ENCODE measurements at regions not wholly inside any gene's neighbourhood (a gene's known extent, or its start where the extent isn't known, plus 50 kb on each side); places are given as distances from the start of the nearest gene placed in this dataset.
A peak's percentile ranks its signal among the peaks of the same experiment; 100 is the strongest.

DNA sequence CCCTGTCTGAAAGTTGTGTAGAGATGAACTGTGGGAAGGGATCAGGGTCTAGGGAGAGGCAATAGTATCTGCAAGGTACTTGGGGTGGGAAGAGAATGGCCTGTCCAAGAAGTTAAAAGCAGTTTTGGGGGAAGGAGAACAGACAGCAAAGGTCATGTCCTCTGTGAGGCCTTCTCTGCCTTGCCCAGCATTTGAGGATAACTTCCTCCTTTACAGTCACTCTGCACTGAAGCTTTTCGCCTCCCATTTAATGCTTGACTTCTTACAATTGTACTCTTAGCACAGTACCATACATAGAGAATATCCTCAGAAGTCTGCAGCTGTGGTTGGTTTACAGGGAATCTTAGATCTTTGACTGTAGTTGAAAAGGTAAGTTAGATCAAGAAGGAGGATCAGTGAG is 121.8 kb upstream of the AP1S2 start:
- intact Hi-C loops (cut with DNase I, micrococcal nuclease), result loop anchor here in 1 of 2 experiments (10.0 kb wide), 1 partner anchor 122 kb away; the partner anchor contains the start of gene AP1S2
- ATAC-seq (no peak), DNase-seq (no peak)
- ChIA-PET CTCF (interaction anchor here (1.0 kb wide), 1 partner anchor 18 kb away, joined by 3 read pairs; no protein-coding TSS in a partner anchor), POLR2A (no interaction called here)
- Mint-ChIP-seq H3K9me3 (ENCODE audit: low read depth) (no peaks in the 10 kb centered on the region), H3K4me1 (peaks cover 4% of the 10 kb centered on the region), H3K27ac (no peak overlapping the region), H3K4me3 (no peak overlapping the region), H3K27me3 (no peaks in the 10 kb centered on the region), H3K36me3 (ENCODE audit: low read depth) (no peaks in the 10 kb centered on the region)

GRCh38 chrX:15973946-15974345 is 119.3 kb upstream of the AP1S2 start:
- ChIA-PET CTCF (interaction anchor here (1.2 kb wide), 1 partner anchor 161 kb away, joined by 3 read pairs; no protein-coding TSS in a partner anchor), POLR2A (no interaction called here)
- intact Hi-C loops (cut with DNase I, micrococcal nuclease), result loop anchor here (1.0 to 10.0 kb wide), 3 partner anchors 119 to 287 kb away; partner anchors contain the start of gene AP1S2 (in 1 of the 2)

GRCh38 chrX:15973299-15973698 is 118.7 kb upstream of the AP1S2 start:
- intact Hi-C loops (cut with DNase I, micrococcal nuclease), result loop anchor here (1.0 to 10.0 kb wide), 3 partner anchors 118 to 286 kb away; partner anchors contain the start of gene AP1S2 (in 1 of the 2)
- no peaks in the 10 kb centered on the region for H3K36me3 Mint-ChIP-seq (ENCODE audit: low read depth)

More at GRCh38 chrX:15973946-15974345, 119.3 kb upstream of the AP1S2 start:
- no peak overlapping the region for H3K4me3 Mint-ChIP-seq
- H3K27me3 Mint-ChIP-seq, result no peaks in the 10 kb centered on the region
- H3K36me3 Mint-ChIP-seq (ENCODE audit: low read depth), result no peaks in the 10 kb centered on the region
- H3K27ac Mint-ChIP-seq, result no peak overlapping the region
- DNase-seq (no peak), ATAC-seq (no peak)
- no peaks in the 10 kb centered on the region for H3K9me3 Mint-ChIP-seq (ENCODE audit: low read depth)
- peaks cover 6% of the 10 kb centered on the region for H3K4me1 Mint-ChIP-seq

GRCh38 chrX:15971696-15972095 is 117.1 kb upstream of the AP1S2 start:
- Mint-ChIP-seq H3K36me3 (ENCODE audit: low read depth) (no peaks in the 10 kb centered on the region), H3K27ac (no peak overlapping the region), H3K27me3 (no peaks in the 10 kb centered on the region), H3K4me3 (no peak overlapping the region), H3K4me1 (peaks cover 4% of the 10 kb centered on the region), H3K9me3 (ENCODE audit: low read depth) (no peaks in the 10 kb centered on the region)
- CTCF ChIA-PET, result no interaction called here
- POLR2A ChIA-PET, result interaction anchor here (0.7 kb wide), 2 partner anchors 98 to 969 kb away, joined by 3 read pairs; no protein-coding TSS in a partner anchor
- intact Hi-C loops (cut with DNase I, micrococcal nuclease), result loop anchor here (2.0 to 10.0 kb wide), 2 partner anchors 117 to 211 kb away; partner anchors contain the start of gene AP1S2 (in 1 of the 2)
- DNase-seq (no peak), ATAC-seq (no peak)

More at GRCh38 chrX:15973299-15973698, 118.7 kb upstream of the AP1S2 start:
- ChIA-PET POLR2A (no interaction called here), CTCF (interaction anchor here (1.2 kb wide), 1 partner anchor 161 kb away, joined by 3 read pairs; no protein-coding TSS in a partner anchor)
- DNase-seq, result peak; percentile 34
- no peak overlapping the region for H3K27ac Mint-ChIP-seq
- ATAC-seq, result peak; percentile 69
- H3K9me3 Mint-ChIP-seq (ENCODE audit: low read depth), result no peaks in the 10 kb centered on the region
- H3K4me1 Mint-ChIP-seq, result peaks cover 6% of the 10 kb centered on the region
- no peaks in the 10 kb centered on the region for H3K27me3 Mint-ChIP-seq
- no peak overlapping the region for H3K4me3 Mint-ChIP-seq

- Mint-ChIP-seq H3K36me3 (ENCODE audit: low read depth) (no peaks in the 10 kb centered on the region), H3K4me1 (no peaks in the 10 kb centered on the region), H3K27me3 (no peaks in the 10 kb centered on the region), H3K27ac (no peak overlapping the region), H3K9me3 (ENCODE audit: low read depth) (no peaks in the 10 kb centered on the region), H3K4me3 (no peak overlapping the region)
- CTCF ChIA-PET, result no interaction called here
- DNase-seq (no peak), ATAC-seq (no peak)
- POLR2A ChIA-PET, result no interaction called here
- intact Hi-C loops (cut with DNase I, micrococcal nuclease), result no loop called here
Measured at GRCh38 chrX:15963858-15964257, 109.2 kb upstream of the AP1S2 start.

- no peaks in the 10 kb centered on the region for H3K9me3 Mint-ChIP-seq (ENCODE audit: low read depth)
- DNase-seq (no peak), ATAC-seq (no peak)
- POLR2A ChIA-PET, result no interaction called here
- intact Hi-C loops (cut with DNase I, micrococcal nuclease), result no loop called here
- no peak overlapping the region for H3K27ac Mint-ChIP-seq
- no peak overlapping the region for H3K4me3 Mint-ChIP-seq
- H3K4me1 Mint-ChIP-seq, result no peaks in the 10 kb centered on the region
- H3K36me3 Mint-ChIP-seq (ENCODE audit: low read depth), result no peaks in the 10 kb centered on the region
- CTCF ChIA-PET, result no interaction called here
- H3K27me3 Mint-ChIP-seq, result no peaks in the 10 kb centered on the region
Measured at GRCh38 chrX:15960237-15960636, 105.6 kb upstream of the AP1S2 start.

DNA sequence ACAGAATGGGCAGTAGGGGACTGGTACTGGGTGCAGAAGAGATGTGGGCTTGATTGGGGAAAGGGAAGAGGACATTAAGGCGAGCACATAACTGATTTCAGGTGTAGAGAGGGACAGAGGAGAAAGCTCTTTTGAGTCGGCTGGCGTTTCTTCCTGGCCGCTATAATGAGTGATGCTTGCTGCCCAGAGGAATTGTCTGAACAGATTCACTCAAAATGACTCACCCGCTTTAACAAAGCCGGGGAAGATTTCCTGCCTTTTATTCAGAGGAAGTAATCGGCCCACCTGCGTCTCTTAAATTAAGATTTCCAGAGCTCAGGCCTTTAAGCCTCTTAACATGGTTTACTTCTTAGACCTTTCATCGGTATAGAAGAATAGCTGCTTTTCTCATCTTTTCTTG is 102.1 kb upstream of the AP1S2 start:
- intact Hi-C loops (cut with DNase I, micrococcal nuclease), result no loop called here
- no peak overlapping the region for H3K27ac Mint-ChIP-seq
- POLR2A ChIA-PET, result no interaction called here
- no peak for ATAC-seq
- no peak overlapping the region for H3K4me3 Mint-ChIP-seq
- H3K9me3 Mint-ChIP-seq (ENCODE audit: low read depth), result no peaks in the 10 kb centered on the region
- H3K36me3 Mint-ChIP-seq (ENCODE audit: low read depth), result no peaks in the 10 kb centered on the region
- no peaks in the 10 kb centered on the region for H3K4me1 Mint-ChIP-seq
- DNase-seq, result no peak
- H3K27me3 Mint-ChIP-seq, result no peaks in the 10 kb centered on the region
- CTCF ChIA-PET, result no interaction called here

DNA sequence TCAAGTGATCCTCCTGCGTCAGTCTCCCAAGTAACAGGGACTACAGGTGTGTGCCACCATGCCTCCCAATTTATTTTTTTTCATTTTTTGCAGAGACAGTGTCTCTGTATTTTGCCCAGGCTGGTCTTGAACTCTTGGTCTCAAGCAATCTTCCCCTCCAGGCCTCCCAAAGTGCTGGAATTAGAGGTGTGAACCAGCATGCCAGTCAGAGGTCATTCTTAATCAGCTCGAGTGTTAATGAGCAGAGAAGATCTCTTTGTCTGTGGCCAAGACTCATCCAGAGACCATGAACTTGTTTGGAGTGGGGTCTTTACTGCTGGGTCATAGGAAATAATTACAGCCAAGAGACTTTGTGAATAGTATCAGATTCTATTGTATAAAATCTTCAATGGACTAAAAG is 99.2 kb upstream of the AP1S2 start:
- Mint-ChIP-seq H3K9me3 (ENCODE audit: low read depth) (no peaks in the 10 kb centered on the region), H3K4me1 (no peaks in the 10 kb centered on the region), H3K36me3 (ENCODE audit: low read depth) (no peaks in the 10 kb centered on the region), H3K4me3 (no peak overlapping the region), H3K27me3 (no peaks in the 10 kb centered on the region), H3K27ac (no peak overlapping the region)
- intact Hi-C loops (cut with DNase I, micrococcal nuclease), result no loop called here
- POLR2A ChIA-PET, result no interaction called here
- CTCF ChIA-PET, result no interaction called here
- ATAC-seq, result no peak
- DNase-seq, result no peak

DNA sequence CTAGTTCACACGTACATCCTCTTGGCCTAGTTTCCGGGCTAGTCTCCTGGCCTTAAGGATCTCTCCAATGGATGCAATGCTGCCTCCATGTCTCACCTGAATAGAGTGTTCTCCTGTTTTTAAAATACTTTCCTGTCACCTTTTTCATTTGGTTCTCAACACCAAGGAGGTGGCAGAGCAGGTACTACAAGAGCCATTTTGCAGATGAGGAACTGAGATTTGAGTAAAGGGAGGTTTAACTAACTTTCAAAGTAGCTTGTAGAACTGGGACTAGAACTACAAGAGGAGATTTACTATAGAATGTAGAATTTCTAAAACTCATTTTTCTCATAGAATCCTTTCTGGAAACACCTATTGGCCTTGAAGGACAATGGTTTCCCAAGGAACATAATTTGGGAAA is 97.6 kb upstream of the AP1S2 start:
- intact Hi-C loops (cut with DNase I, micrococcal nuclease), result no loop called here
- Mint-ChIP-seq H3K27me3 (peaks cover 4% of the 10 kb centered on the region), H3K36me3 (ENCODE audit: low read depth) (no peaks in the 10 kb centered on the region), H3K4me3 (no peak overlapping the region), H3K9me3 (ENCODE audit: low read depth) (no peaks in the 10 kb centered on the region), H3K27ac (no peak overlapping the region), H3K4me1 (no peaks in the 10 kb centered on the region)
- POLR2A ChIA-PET, result no interaction called here
- DNase-seq (no peak), ATAC-seq (no peak)
- CTCF ChIA-PET, result no interaction called here

- ChIA-PET CTCF (no interaction called here), POLR2A (no interaction called here)
- Mint-ChIP-seq H3K36me3 (ENCODE audit: low read depth) (no peaks in the 10 kb centered on the region), H3K27ac (no peak overlapping the region), H3K4me3 (no peak overlapping the region), H3K4me1 (no peaks in the 10 kb centered on the region), H3K27me3 (peaks cover 5% of the 10 kb centered on the region), H3K9me3 (ENCODE audit: low read depth) (no peaks in the 10 kb centered on the region)
- ATAC-seq (no peak), DNase-seq (no peak)
- intact Hi-C loops (cut with DNase I, micrococcal nuclease), result no loop called here
Measured at GRCh38 chrX:15948318-15948660, 93.7 kb upstream of the AP1S2 start.

DNA sequence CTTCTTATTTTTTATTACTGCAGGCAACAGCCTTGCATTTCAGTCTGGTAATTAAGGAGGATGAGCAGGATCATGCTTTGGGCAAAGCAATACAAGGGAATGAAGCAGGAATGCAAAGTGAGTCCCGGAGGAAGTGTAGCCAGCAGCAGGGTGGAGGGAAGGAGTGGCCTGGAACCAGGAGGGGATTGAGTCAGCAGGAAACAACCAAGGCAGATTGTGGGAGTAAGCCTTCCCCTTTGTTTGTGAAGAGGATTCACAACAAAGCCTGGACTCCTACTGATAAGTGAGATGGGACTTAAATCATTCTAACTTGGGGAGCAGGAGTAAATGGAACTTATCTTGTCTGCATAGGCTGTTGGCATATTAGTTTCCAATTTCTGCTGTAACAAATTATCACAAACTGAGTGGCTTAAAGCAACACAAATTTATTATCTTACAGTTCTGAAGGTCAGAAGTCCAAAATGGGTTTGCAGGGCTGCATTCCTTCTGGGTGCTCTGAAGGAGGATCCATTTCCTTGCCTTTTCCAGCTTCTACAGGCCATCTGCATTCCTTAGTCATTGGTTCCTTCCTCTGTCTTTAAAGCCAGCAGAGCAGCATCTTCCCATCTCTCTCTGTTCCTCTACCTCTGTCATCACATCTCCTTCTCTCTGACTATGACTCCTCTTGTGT is 93.2 kb upstream of the AP1S2 start:
- DNase-seq (no peak), ATAC-seq (no peak)
- H3K36me3 Mint-ChIP-seq (ENCODE audit: low read depth), result no peaks in the 10 kb centered on the region
- H3K27me3 Mint-ChIP-seq, result peaks cover 5% of the 10 kb centered on the region
- POLR2A ChIA-PET, result no interaction called here
- CTCF ChIA-PET, result no interaction called here
- no peaks in the 10 kb centered on the region for H3K4me1 Mint-ChIP-seq
- no peak overlapping the region for H3K4me3 Mint-ChIP-seq
- no peaks in the 10 kb centered on the region for H3K9me3 Mint-ChIP-seq (ENCODE audit: low read depth)
- no peak overlapping the region for H3K27ac Mint-ChIP-seq
- intact Hi-C loops (cut with DNase I, micrococcal nuclease), result no loop called here

DNA sequence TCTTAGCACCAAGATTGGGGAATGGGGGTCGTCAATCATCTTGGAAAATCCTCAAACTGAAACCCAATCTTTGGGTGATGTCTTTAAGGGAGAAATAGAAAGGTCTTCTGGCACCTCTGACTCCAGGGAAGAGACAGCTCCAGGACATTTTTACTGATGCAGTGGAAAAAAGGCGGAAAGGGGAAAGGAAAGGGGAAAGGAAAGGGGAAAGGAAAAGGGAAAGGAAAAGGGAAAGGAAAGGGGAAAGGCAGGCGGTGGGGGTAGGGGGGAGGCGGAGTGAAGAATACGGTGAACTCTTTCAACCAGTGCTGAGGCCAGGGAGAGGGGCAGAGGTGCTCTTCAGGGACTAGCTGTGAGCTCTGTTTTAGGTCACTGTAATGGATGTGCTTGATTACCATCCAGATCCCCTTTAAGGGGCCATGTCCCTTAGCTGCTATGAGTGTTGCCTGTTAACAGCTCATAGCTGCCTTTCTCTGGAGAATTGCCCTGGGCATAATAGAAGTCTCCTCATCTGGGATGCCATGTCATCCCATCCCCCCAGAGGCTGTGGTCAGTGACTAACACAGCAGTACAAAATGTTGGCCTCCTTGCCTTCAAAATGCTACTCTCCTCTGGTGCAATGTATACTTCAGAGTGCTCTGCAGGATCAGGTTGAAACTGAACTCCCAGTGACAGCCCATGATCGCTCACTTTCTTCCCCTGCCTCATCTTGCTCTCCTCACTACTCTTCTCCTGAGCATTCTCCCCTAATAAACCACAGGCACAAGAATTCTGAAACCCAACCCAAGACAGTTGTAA is 92.4 kb upstream of the AP1S2 start:
- DNase-seq (peak; percentile 35), ATAC-seq (peak; percentile 55)
- CTCF ChIA-PET, result no interaction called here
- POLR2A ChIA-PET, result interaction anchor here (0.6 kb wide), 1 partner anchor 33 kb away, joined by 6 read pairs; no protein-coding TSS in a partner anchor
- no peak overlapping the region for H3K4me3 Mint-ChIP-seq
- H3K36me3 Mint-ChIP-seq (ENCODE audit: low read depth), result no peaks in the 10 kb centered on the region
- intact Hi-C loops (cut with DNase I, micrococcal nuclease), result no loop called here
- no peaks in the 10 kb centered on the region for H3K9me3 Mint-ChIP-seq (ENCODE audit: low read depth)
- peaks cover 5% of the 10 kb centered on the region for H3K27me3 Mint-ChIP-seq
- no peaks in the 10 kb centered on the region for H3K4me1 Mint-ChIP-seq
- H3K27ac Mint-ChIP-seq, result no peak overlapping the region
